Neural progenitor cell (in vitro differentiated cells): ENCODE measurements at regions not wholly inside any gene's neighbourhood (a gene's known extent, or its start where the extent isn't known, plus 50 kb on each side); places are given as distances from the start of the nearest gene placed in this dataset.

Source experiments
- DNase-seq: peaks from one replicate; pipeline ENCODE4 v3.0.0-alpha.2; 2016; ENCODE audit warnings: low spot score
- H2AFZ ChIP-seq: fragments of 200-600 bp; sonication (generic); replicated peaks from 2 replicates; pipeline ENCODE4 v1.6.1; 2016; ENCODE audit warnings: antibody characterized with exemption
- H3F3A ChIP-seq: fragments of 200-600 bp; sonication (generic); 2 replicates; pipeline ENCODE4 v1.6.1; 2016; ENCODE audit warnings: antibody characterized with exemption, low read depth
- H3K27ac ChIP-seq: fragments of 200-600 bp; sonication (generic); 2 replicates; pipeline ENCODE4 v1.5.1; 2016; ENCODE audit warnings: mild to moderate bottlenecking
- H3K27me3 ChIP-seq: fragments of 200-600 bp; sonication (generic); 2 replicates; pipeline ENCODE4 v1.6.1; 2016; ENCODE audit warnings: mild to moderate bottlenecking, moderate library complexity
- H3K36me3 ChIP-seq: fragments of 200-600 bp; sonication (generic); 2 replicates; pipeline ENCODE4 v1.5.1; 2016
- H3K4me1 ChIP-seq: fragments of 200-600 bp; sonication (generic); 2 replicates; pipeline ENCODE4 v1.6.1; 2016; ENCODE audit warnings: mixed run types
- H3K4me2 ChIP-seq: fragments of 200-600 bp; sonication (generic); 2 replicates; pipeline ENCODE4 v1.6.1; 2016
- H3K4me3 ChIP-seq: fragments of 200-600 bp; sonication (generic); 2 replicates; pipeline ENCODE4 v1.5.1; 2016
- H3K79me2 ChIP-seq: fragments of 200-600 bp; sonication (generic); 2 replicates; pipeline ENCODE4 v1.6.1; 2016; ENCODE audit warnings: low read depth
- H3K9ac ChIP-seq: fragments of 200-600 bp; sonication (generic); 2 replicates; pipeline ENCODE4 v1.6.1; 2016
- H3K9me3 ChIP-seq: fragments of 200-600 bp; sonication (generic); 2 replicates; pipeline ENCODE4 v1.5.1; 2016; ENCODE audit warnings: low read depth
- H4K20me1 ChIP-seq: fragments of 200-600 bp; sonication (generic); 2 replicates; pipeline ENCODE4 v1.6.1; 2016; ENCODE audit warnings: low read depth
- H3K27ac Mint-ChIP-seq: 3 replicates; pipeline ENCODE4 v1.8.0; 2021; ENCODE audit warnings: mixed read lengths
- H3K27me3 Mint-ChIP-seq: 2 replicates; pipeline ENCODE4 v1.8.0; 2022; ENCODE audit warnings: low read depth, mild to moderate bottlenecking, inconsistent platforms, moderate library complexity, mixed read lengths; ENCODE audit not compliant: insufficient read depth
- H3K36me3 Mint-ChIP-seq: 3 replicates; pipeline ENCODE4 v1.8.0; 2021; ENCODE audit warnings: mixed read lengths
- H3K4me1 Mint-ChIP-seq: 3 replicates; pipeline ENCODE4 v1.8.0; 2021; ENCODE audit warnings: mixed read lengths
- H3K4me3 Mint-ChIP-seq: 3 replicates; pipeline ENCODE4 v1.8.0; 2021; ENCODE audit warnings: mild to moderate bottlenecking, moderate library complexity, mixed read lengths
- H3K9me3 Mint-ChIP-seq: 3 replicates; pipeline ENCODE4 v1.8.0; 2020; ENCODE audit warnings: mixed read lengths
- EZH2 ChIP-seq: fragments of 200-600 bp; sonication (generic); IDR thresholded peaks from 2 replicates; pipeline ENCODE4 v1.6.1; 2017; ENCODE audit warnings: antibody characterized with exemption, mild to moderate bottlenecking, moderate library complexity
- EZH2phosphoT487 ChIP-seq: fragments of 200-600 bp; sonication (generic); IDR thresholded peaks from 2 replicates; pipeline ENCODE4 v1.6.1; 2017; ENCODE audit warnings: antibody characterized with exemption
- TF ChIP-seq, protein P1 (sequence below): fragments of 200-600 bp; sonication (generic); IDR thresholded peaks from 2 replicates; pipeline ENCODE4 v1.5.1; 2017; ENCODE audit warnings: antibody characterized with exemption, mild to moderate bottlenecking

DNA sequence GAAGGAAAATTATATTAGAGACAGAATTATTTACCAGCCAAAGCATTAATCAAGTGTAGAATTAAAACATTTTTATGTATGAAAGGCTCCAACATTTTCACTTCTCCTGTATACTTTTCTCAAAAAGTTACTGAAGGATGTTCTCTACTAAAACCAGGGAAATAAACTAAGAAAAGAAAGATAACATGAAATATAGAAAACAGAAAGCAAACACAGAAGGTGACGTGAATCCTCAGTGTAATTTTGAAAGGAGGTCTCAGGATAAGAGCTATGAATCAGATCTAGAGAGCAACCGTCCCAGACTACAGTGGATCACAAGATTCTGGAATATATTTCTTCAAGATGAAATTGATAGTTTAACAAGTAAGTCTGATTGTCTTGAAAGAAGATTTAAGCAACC, 144.5 kb downstream of the CYSLTR2 start:
- Mint-ChIP-seq H3K27ac (no peak overlapping the region), H3K9me3 (no peaks in the 10 kb centered on the region), H3K36me3 (no peaks in the 10 kb centered on the region), H3K27me3 (no peaks in the 10 kb centered on the region), H3K4me3 (no peak overlapping the region), H3K4me1 (no peaks in the 10 kb centered on the region)
- no peaks in the 10 kb centered on the region for H3K4me1 ChIP-seq
- H3K36me3 ChIP-seq: no peaks in the 10 kb centered on the region
- H3K27ac ChIP-seq: no peak overlapping the region
- H3K9me3 ChIP-seq: no peaks in the 10 kb centered on the region
- no peaks in the 10 kb centered on the region for H4K20me1 ChIP-seq
- DNase-seq: no peak
- H3K27me3 ChIP-seq: no peaks in the 10 kb centered on the region
- TF ChIP-seq EZH2 (no peak), EZH2phosphoT487 (no peak)
- TF ChIP-seq, protein P1, sequence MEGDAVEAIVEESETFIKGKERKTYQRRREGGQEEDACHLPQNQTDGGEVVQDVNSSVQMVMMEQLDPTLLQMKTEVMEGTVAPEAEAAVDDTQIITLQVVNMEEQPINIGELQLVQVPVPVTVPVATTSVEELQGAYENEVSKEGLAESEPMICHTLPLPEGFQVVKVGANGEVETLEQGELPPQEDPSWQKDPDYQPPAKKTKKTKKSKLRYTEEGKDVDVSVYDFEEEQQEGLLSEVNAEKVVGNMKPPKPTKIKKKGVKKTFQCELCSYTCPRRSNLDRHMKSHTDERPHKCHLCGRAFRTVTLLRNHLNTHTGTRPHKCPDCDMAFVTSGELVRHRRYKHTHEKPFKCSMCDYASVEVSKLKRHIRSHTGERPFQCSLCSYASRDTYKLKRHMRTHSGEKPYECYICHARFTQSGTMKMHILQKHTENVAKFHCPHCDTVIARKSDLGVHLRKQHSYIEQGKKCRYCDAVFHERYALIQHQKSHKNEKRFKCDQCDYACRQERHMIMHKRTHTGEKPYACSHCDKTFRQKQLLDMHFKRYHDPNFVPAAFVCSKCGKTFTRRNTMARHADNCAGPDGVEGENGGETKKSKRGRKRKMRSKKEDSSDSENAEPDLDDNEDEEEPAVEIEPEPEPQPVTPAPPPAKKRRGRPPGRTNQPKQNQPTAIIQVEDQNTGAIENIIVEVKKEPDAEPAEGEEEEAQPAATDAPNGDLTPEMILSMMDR: no peak
- no peaks in the 10 kb centered on the region for H3F3A ChIP-seq
- no peak overlapping the region for H3K4me3 ChIP-seq
- no peak overlapping the region for H3K9ac ChIP-seq
- no peaks in the 10 kb centered on the region for H3K79me2 ChIP-seq
- H2AFZ ChIP-seq: no peak overlapping the region
- no peak overlapping the region for H3K4me2 ChIP-seq

DNA sequence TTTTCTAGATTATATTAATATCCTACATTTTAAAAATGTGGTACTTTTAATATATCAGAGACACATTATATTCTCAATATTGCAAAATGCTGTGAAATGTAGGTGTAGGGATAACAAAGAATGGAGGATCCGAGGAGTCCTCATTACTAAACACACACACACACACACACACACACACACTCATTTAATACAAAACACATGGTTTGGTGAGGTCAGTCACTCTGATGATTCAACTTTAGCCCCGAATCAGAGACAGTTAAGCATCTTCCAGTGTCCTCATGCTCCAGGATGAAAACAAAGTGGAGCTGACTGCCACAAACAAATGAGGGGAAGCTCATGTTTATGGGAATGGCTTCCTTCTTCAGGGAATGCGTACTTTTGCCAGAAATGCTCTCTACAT, 147.5 kb downstream of the CYSLTR2 start:
- H3F3A ChIP-seq: no peaks in the 10 kb centered on the region
- no peak overlapping the region for H3K27ac ChIP-seq
- no peaks in the 10 kb centered on the region for H3K9me3 Mint-ChIP-seq
- no peaks in the 10 kb centered on the region for H3K79me2 ChIP-seq
- H3K27ac Mint-ChIP-seq: no peak overlapping the region
- H3K36me3 ChIP-seq: no peaks in the 10 kb centered on the region
- no peak overlapping the region for H3K4me2 ChIP-seq
- TF ChIP-seq, protein P1: no peak
- TF ChIP-seq EZH2phosphoT487 (no peak), EZH2 (no peak)
- no peak overlapping the region for H3K4me3 Mint-ChIP-seq
- no peaks in the 10 kb centered on the region for H3K9me3 ChIP-seq
- H3K36me3 Mint-ChIP-seq: no peaks in the 10 kb centered on the region
- no peak overlapping the region for H3K9ac ChIP-seq
- H3K27me3 Mint-ChIP-seq: peaks cover 2% of the 10 kb centered on the region
- no peaks in the 10 kb centered on the region for H3K4me1 Mint-ChIP-seq
- H4K20me1 ChIP-seq: no peaks in the 10 kb centered on the region
- H3K27me3 ChIP-seq: no peaks in the 10 kb centered on the region
- H2AFZ ChIP-seq: no peak overlapping the region
- H3K4me3 ChIP-seq: no peak overlapping the region
- DNase-seq: no peak
- no peaks in the 10 kb centered on the region for H3K4me1 ChIP-seq

DNA sequence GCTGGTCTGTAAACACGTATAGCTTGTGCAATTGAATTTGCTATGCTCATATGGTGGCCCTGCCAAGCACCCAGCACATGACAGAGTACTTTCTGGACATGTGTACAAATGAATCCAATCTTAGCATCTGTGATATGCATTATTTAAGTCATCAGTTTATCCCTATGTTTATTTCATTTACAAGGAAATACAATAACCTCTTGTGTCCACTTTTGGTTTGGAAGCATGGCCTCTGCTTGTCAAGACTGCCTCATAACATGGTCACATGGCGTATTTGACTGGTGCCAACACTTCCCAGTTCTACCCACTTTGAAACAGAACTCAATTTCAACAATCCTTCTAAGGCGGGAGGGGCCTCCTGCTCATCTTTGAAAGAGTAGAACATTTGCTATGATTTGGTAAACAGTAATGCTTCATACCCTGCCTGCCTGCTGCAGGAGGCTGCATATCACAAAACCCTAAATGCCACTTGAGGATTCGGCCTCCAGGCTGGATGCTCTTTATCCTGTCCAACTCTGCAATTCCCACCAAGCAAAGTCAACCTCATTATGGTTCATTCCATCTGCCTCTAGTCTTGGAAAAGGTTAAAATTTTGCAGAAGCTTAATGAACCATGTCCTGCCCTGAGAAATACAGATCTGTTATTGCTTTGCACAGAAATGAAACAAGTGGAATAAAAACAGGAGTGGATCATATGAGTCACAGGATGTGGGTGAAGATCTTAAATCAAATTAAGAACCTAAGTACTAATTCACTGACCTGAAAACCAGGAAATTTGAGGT, 151.3 kb downstream of the CYSLTR2 start:
- no peaks in the 10 kb centered on the region for H3K9me3 ChIP-seq
- Mint-ChIP-seq H3K36me3 (no peaks in the 10 kb centered on the region), H3K27ac (no peak overlapping the region), H3K4me1 (no peaks in the 10 kb centered on the region), H3K9me3 (no peaks in the 10 kb centered on the region), H3K27me3 (peaks cover 2% of the 10 kb centered on the region), H3K4me3 (no peak overlapping the region)
- H3K27me3 ChIP-seq: no peaks in the 10 kb centered on the region
- no peak overlapping the region for H3K4me3 ChIP-seq
- no peaks in the 10 kb centered on the region for H3K4me1 ChIP-seq
- H3K4me2 ChIP-seq: no peak overlapping the region
- H2AFZ ChIP-seq: no peak overlapping the region
- no peak for TF ChIP-seq EZH2phosphoT487
- TF ChIP-seq, protein P1: no peak
- TF ChIP-seq EZH2: no peak
- H4K20me1 ChIP-seq: no peaks in the 10 kb centered on the region
- DNase-seq: no peak
- no peaks in the 10 kb centered on the region for H3K79me2 ChIP-seq
- H3K9ac ChIP-seq: no peak overlapping the region
- no peak overlapping the region for H3K27ac ChIP-seq
- H3K36me3 ChIP-seq: no peaks in the 10 kb centered on the region
- no peaks in the 10 kb centered on the region for H3F3A ChIP-seq
